DMS114 treated with DMSO at 0.1 percent for 48 hours (cell line): ENCODE measurements at regions not wholly inside any gene's neighbourhood (a gene's known extent, or its start where the extent isn't known, plus 50 kb on each side); places are given as distances from the start of the nearest gene placed in this dataset.

Source experiments
- DNase-seq: peaks from one replicate; lab custom pipeline; 2025; ENCODE audit not compliant: unreplicated experiment; lab: John Stamatoyannopoulos, UW

DNA sequence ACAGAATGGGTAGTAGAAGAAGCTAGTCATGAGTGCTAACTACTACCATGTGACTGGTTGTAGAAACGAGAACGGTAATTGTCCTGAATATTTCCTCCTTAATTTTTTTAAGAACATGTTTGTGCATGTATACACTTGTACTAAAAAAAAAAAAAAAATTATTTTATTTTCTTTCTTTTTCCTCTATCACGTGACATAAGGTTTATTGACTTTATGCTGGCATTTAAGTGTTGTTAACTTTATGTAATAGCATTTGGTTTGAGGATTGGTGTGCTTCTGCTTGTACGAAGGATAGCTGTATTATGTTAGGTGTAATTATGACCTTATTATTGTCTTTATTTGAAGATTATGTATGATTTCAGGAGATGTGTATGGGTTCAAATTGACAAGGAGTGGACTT is 349.1 kb upstream of the PTPRD start:
- DNase-seq, result no peak

GRCh38 chr9:10983251-10983650 is 370.4 kb upstream of the PTPRD start:
- DNase-seq, result no peak

GRCh38 chr9:10999646-11000045 is 386.8 kb upstream of the PTPRD start:
- no peak for DNase-seq

DNA sequence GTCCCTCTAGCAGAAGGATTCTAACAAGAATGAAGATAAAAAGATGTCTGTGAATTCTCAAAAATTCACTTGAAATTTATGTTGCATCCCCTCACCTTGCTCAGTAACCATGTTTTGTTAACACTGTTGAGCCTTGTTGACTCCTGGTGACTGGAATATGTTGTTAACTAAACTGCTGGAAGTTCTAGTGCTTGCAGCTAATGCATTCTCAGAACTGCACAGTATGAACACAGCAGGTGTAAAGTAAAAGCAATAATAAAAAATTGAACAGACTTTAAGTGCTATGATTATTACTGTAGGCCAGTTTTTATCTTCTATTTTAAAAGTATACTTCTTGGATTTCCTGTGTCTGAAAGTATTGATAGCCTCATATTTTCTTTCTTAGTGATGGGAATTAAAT is 388.7 kb upstream of the PTPRD start:
- no peak for DNase-seq

GRCh38 chr9:11002705-11003104 is 389.9 kb upstream of the PTPRD start:
- DNase-seq, result no peak

DNA sequence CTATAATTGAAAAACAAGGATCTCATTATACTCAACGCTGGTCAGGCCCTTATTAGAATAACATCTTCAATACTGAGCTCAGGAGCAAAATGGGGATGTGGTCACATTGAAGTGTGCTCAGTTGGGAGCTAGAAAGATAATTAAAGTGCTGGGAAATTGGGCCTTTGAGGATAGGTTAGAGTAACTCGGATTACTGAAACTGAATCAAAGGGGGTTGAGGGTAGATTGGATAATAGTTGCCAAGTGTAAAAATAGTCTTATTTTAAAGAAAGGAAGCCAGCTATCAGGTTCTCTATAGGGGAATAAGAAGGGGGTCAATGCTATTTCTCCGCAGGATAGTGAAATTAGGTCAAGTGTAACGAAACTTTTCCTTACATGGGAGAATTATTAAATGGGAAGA is 391.0 kb upstream of the PTPRD start:
- no peak for DNase-seq

DNA sequence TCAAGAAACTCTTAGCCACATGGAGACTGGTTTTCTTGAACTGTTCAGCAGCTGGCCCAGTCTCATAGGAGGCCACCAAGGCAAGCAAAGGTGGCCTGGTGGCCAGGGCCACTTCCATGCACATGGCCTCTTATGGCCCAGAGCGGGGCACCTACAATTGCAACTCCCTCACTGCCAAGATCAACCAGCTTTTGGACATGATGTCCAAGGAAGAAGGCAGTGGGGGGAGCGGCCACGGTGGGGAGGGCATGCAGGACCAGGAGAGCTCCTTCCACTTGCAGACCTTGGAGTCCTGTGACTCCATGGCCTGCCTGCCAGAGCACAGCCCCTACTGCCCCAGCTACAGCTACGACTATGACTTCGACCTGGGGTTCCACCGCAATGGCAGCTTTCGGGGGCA is 398.9 kb upstream of the PTPRD start:
- no peak for DNase-seq

DNA sequence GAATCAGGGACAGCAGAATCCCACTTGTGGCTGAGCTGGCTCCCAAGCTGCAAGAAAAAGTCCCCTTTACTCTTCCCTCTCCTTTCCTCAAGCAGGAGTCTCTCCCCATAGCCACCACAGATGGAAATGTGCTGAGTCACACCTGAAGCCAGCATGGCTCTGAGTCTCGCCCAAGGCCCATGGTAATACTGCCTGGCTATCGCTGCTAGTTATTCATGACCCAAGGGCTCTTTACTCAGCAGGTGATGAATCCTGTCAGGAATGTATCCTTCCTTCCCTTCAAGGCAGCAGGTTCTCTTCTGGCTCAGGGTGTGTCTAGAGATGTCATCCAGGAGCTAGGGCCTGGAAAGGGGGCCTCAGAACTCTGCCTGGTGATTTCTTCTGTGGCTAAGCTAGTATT is 403.3 kb upstream of the PTPRD start:
- no peak for DNase-seq

- DNase-seq, result no peak
Measured at GRCh38 chr9:11023201-11023600, 410.4 kb upstream of the PTPRD start.

- DNase-seq, result no peak
Measured at GRCh38 chr9:11025775-11026174, 413.0 kb upstream of the PTPRD start.

- DNase-seq, result no peak
Measured at GRCh38 chr9:11038366-11038765, 425.6 kb upstream of the PTPRD start.

DNA sequence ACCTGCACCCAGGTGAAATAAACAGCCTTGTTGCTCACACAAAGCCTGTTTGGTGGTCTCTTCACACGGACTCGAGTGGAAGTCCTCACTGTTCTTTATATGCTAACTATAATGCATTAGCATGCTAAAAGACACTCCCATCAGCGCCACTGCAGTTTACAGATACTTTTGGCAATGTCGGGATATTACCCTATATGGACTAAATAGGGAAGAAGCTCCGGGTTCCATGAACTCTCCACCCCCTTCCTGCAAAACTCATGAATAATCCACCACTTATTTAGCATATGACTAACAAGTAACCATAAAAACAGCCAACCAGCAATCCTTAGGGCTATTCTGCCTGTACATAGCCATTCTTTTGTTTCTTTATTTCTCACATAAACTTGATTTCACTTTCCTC is 426.2 kb upstream of the PTPRD start:
- DNase-seq, result no peak

DNA sequence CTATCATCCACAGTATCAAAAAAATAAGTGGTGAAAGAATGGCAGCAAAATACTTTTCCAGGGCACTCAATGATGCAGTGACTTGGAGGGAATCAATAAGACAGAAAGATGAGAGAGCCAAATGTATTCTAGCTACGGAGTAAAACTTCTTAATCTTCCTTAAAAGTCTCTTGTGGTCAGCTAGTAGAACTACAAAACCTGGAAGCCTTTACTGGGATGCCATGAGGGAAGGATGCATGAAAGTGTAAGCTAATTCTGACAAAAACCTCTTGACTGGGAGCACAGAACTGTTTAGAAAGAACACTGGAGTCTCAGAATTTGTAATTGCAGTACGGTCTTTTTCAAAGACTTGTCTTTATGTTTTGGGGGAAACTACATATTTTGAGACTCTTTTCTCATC is 432.8 kb upstream of the PTPRD start:
- no peak for DNase-seq

GRCh38 chr9:11063263-11063662 is 450.5 kb upstream of the PTPRD start:
- no peak for DNase-seq

DNA sequence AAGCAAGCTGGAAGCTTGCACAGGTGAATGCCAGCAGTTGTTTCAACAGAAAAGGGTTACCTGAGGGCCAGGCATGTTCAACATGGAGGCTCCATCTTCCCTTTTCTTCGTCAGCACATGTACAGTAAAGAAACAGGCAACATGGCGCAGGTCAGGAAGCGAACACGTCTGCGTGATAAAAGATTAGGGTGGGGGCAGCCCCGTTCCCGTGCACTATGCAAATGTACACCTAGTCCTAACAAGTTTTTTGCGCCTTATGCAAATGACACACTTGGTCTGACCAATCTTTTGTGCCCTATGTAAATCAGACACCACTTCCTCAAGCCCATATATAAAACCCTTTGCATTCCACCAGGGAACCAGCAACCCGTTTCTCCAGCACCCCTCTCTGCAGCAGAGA is 452.1 kb upstream of the PTPRD start:
- no peak for DNase-seq

DNA sequence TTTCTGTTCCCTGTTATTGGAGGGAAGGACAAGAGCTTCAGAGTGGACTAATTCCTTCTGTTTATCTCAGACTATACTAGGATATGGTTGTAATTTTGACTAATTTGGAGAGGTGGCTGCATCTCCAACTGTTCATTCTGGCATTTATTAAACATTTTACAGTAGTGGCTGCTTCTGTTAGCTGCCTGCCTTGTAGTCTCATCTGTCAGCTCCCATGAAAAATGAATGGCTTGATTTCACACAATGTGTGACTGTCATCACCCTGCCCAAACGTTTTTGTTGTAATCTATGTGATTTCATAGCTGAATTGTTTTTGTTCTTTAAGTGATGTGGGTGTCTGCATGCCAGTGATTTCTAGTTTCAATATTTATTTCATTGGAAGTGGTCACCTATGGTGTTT is 459.4 kb upstream of the PTPRD start:
- no peak for DNase-seq

- no peak for DNase-seq
Measured at GRCh38 chr9:11086561-11086960, 473.8 kb upstream of the PTPRD start.

GRCh38 chr9:11088821-11089374 is 476.1 kb upstream of the PTPRD start:
- no peak for DNase-seq

GRCh38 chr9:11092974-11093373 is 480.2 kb upstream of the PTPRD start:
- no peak for DNase-seq

DNA sequence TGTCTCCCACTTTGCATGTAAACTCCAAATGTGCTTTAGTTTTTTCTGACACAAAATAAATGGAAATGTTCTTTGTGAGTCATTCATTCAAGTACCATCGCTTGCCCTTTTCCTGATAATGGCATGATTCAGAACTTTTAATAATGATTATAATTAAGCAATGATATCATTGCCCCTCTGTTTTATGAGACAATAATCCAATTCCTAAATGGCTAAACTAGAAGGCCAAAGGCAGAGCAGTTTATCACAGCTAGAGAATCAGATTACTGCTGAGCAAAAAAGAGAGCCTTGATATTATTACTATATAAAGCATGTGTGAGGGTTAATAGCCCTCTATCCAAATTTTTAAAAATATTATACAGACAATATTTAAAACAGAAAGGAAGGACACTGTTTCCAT is 484.2 kb upstream of the PTPRD start:
- no peak for DNase-seq

DNA sequence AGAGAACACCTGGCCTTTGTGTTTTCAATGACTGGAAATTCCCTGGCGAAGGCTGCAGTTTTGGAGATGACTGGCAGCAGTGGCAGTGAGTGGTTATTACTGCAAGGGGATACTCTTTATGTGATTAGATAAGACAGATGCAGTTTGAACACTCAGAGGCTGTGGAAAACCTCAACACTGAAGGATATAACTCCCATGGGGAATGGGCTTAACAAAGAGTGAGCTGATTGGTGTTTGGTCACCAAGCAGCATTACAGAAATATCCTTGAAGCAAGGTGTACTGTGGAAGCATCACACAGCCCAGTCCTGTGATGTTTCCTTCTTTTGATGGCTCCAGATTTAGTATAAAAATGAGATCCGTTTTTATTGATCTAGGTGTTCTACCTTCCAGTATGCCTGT is 490.7 kb upstream of the PTPRD start:
- DNase-seq, result no peak

GRCh38 chr9:11107196-11107595 is 494.4 kb upstream of the PTPRD start:
- DNase-seq, result no peak

DNA sequence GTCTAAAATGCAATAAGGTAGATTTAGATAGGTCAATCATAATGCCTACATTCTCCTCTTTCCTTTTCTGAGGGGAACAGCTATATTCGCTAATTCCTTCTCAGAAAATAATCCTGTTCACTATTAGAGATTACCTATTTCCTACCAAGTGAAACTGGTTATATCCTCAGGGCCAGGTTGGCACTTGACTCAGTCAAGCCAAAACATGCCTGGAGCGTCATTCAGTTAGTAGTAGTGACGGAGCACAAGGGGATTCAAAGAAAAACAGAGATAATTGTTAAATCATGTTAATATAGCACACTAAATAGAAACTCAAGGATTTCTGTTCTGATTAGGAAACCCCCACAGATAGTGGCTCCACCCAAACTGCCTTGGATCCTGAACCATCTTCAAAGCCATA is 515.4 kb upstream of the PTPRD start:
- no peak for DNase-seq

GRCh38 chr9:11135851-11136250 is 523.0 kb upstream of the PTPRD start:
- DNase-seq, result no peak
